ENCODE measurements at regions not wholly inside any gene's neighbourhood (a gene's known extent, or its start where the extent isn't known, plus 50 kb on each side); places are given as distances from the start of the nearest gene placed in this dataset.
"Not testable (repeated sequence)": the region's sequence is repeated elsewhere in the genome, so short reads cannot be mapped to it uniquely, and the experiment has no call there.

- no peak for DNase-seq
Measured at GRCh38 chr15:93348711-93349545, 259.9 kb upstream of the RGMA start.

GRCh38 chr15:93347986-93348385 is 259.0 kb upstream of the RGMA start:
- no peak for DNase-seq

- no peak for DNase-seq
Measured at GRCh38 chr15:93345981-93346380, 257.0 kb upstream of the RGMA start.

- not testable (repeated sequence) for DNase-seq
Measured at GRCh38 chr15:93343402-93343801, 254.4 kb upstream of the RGMA start.

GRCh38 chr15:93341164-93341563 is 252.2 kb upstream of the RGMA start:
- no peak for DNase-seq

GRCh38 chr15:93340406-93340805 is 251.4 kb upstream of the RGMA start:
- no peak for DNase-seq

- peak; percentile 22 for DNase-seq
Measured at GRCh38 chr15:93333796-93334195, 244.8 kb upstream of the RGMA start.

- not testable (repeated sequence) for DNase-seq
Measured at GRCh38 chr15:93333126-93333525, 244.1 kb upstream of the RGMA start.

GRCh38 chr15:93332168-93332553 is 243.2 kb upstream of the RGMA start:
- DNase-seq, result no peak

GRCh38 chr15:93331545-93332167 is 242.6 kb upstream of the RGMA start:
- no peak for DNase-seq

- DNase-seq, result no peak
Measured at GRCh38 chr15:93330912-93331544, 242.0 kb upstream of the RGMA start.

- DNase-seq, result no peak
Measured at GRCh38 chr15:93327364-93327763, 238.4 kb upstream of the RGMA start.

GRCh38 chr15:93324186-93324975 is 235.4 kb upstream of the RGMA start:
- peak; percentile 56 for DNase-seq

- peak; percentile 89 for DNase-seq
Measured at GRCh38 chr15:93321881-93322282, 232.9 kb upstream of the RGMA start.

- DNase-seq, result no peak
Measured at GRCh38 chr15:93319121-93319814, 230.3 kb upstream of the RGMA start.

GRCh38 chr15:93317772-93318171 is 228.8 kb upstream of the RGMA start:
- no peak for DNase-seq

GRCh38 chr15:93314245-93314644 is 225.2 kb upstream of the RGMA start:
- DNase-seq, result no peak

GRCh38 chr15:93312891-93313486 is 224.0 kb upstream of the RGMA start:
- DNase-seq, result no peak

- no peak for DNase-seq
Measured at GRCh38 chr15:93311620-93312019, 222.6 kb upstream of the RGMA start.

GRCh38 chr15:93308026-93308690 is 219.1 kb upstream of the RGMA start:
- no peak for DNase-seq

GRCh38 chr15:93307513-93307912 is 218.5 kb upstream of the RGMA start:
- DNase-seq, result no peak

All from fibroblast of skin of scalp (primary cell).